Sigmoid colon (tissue), 4 donors: ENCODE measurements at regions not wholly inside any gene's neighbourhood (a gene's known extent, or its start where the extent isn't known, plus 50 kb on each side); places are given as distances from the start of the nearest gene placed in this dataset.
"Not testable (repeated sequence)": the region's sequence is repeated elsewhere in the genome, so short reads cannot be mapped to it uniquely, and the experiment has no call there.

Experiments used
- EP300 ChIP-seq, 4 donors: sonication (generic); formaldehyde crosslinking; IDR thresholded peaks; one replicate each; pipeline ENCODE4 v1.6.1; 2017; ENCODE audit warnings: antibody characterized with exemption in 4 of 4
- TF ChIP-seq, protein P1 (sequence below), 4 experiments: fragments of 450-650 bp in 3 of 4; fragments of 200-600 bp in 1 of 4; IDR thresholded peaks; one replicate each; pipeline ENCODE4 v1.5.1; 2016 to 2019; ENCODE audit warnings: antibody characterized with exemption in 4 of 4, mild to moderate bottlenecking in 3 of 4, moderate library complexity in 2 of 4

- TF ChIP-seq EP300 (IDR thresholded peaks at IDR 0.05), result not testable (repeated sequence)
- TF ChIP-seq, protein P1, sequence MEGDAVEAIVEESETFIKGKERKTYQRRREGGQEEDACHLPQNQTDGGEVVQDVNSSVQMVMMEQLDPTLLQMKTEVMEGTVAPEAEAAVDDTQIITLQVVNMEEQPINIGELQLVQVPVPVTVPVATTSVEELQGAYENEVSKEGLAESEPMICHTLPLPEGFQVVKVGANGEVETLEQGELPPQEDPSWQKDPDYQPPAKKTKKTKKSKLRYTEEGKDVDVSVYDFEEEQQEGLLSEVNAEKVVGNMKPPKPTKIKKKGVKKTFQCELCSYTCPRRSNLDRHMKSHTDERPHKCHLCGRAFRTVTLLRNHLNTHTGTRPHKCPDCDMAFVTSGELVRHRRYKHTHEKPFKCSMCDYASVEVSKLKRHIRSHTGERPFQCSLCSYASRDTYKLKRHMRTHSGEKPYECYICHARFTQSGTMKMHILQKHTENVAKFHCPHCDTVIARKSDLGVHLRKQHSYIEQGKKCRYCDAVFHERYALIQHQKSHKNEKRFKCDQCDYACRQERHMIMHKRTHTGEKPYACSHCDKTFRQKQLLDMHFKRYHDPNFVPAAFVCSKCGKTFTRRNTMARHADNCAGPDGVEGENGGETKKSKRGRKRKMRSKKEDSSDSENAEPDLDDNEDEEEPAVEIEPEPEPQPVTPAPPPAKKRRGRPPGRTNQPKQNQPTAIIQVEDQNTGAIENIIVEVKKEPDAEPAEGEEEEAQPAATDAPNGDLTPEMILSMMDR (IDR thresholded peaks at IDR 0.05), result not testable (repeated sequence)
Measured at GRCh38 chr1:779621-780020, 93.2 kb upstream of the OR4F16 start.
